ENCODE measurements at regions not wholly inside any gene's neighbourhood (a gene's known extent, or its start where the extent isn't known, plus 50 kb on each side); places are given as distances from the start of the nearest gene placed in this dataset.

DNA sequence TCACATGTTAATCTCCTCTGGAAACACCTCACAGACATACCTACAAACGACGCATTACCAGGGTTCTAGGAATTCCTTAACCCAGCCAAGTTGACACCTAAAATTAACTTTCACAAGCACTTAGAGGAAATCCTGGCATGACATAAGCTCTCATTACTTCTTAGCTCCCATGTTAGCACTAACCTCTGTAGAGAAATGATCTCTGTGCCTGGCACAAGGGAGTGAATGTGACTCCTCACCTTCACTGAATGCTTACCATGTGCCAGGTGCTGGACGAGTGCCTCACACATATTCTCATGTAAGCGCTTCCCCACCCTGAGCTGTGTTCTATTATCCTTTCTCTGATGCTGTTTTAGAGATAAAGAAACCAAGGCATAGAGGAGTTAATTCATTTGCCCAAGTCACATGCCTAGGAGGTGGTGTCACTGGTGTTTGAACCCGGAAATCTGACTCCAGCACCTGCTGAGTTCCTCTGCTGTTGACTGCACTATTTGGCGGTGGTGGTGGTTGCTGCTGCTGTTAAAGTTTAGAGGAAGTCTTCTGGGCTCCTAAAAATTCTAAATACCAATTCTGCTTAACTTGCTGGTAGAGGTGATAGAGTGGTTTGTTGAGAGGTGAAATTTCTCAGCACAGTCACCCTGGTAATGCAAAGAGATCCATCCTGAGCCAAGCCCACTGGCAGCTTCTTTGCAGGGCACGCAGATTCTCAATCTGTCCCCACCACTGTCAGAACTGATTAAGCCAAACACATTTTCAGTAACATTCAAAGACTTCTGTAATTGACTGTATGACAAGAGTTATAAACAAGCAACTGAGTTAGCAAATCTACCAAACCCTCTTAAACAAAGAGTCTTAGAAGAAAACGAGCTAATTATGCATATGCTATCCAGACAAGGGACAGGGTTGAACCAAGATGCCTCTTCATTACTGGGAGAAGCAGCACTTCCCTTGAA lies 200.3 kb downstream of the CMPK2 start:
- ATAC-seq (ENCODE audit: poor library complexity) (peak; percentile 53), DNase-seq (no peak)

GRCh38 chr2:6667326-6667725 lies 198.4 kb downstream of the CMPK2 start:
- intact Hi-C loops (cut with DNase I) = no loop called here
- ATAC-seq (ENCODE audit: poor library complexity) = no peak
- no peak for DNase-seq

More for the DNA sequence above, 200.3 kb downstream of the CMPK2 start:
- intact Hi-C loops (cut with DNase I) = no loop called here

GRCh38 chr2:6671913-6672312 lies 193.8 kb downstream of the CMPK2 start:
- DNase-seq (no peak), ATAC-seq (ENCODE audit: poor library complexity) (no peak)
- intact Hi-C loops (cut with DNase I) = no loop called here

- intact Hi-C loops (cut with DNase I) = no loop called here
- DNase-seq (no peak), ATAC-seq (ENCODE audit: poor library complexity) (no peak)
Measured at GRCh38 chr2:6674381-6674780, 191.3 kb downstream of the CMPK2 start.

DNA sequence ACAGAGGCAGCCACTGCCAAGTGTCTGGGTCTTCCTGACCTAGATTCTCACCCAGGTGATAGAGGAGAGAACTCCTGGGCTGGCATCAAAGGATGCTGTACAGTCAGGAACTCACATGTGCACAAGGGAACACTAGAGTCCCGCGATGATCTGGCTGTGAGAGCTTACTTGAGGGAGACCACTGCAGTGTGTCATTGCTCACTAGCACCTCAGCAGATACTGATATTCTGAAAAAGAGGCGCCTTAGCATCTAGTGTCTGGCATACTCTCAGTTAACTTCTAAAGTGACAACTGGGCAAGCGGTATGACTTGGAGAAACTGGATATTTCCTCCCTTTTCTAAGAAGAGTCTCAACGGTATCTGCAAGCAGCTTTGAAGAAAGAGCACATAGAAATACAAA lies 189.9 kb downstream of the CMPK2 start:
- intact Hi-C loops (cut with DNase I) = no loop called here
- no peak for ATAC-seq (ENCODE audit: poor library complexity)
- DNase-seq = no peak

- no peak for ATAC-seq (ENCODE audit: poor library complexity)
Measured at GRCh38 chr2:6676241-6676640, 189.5 kb downstream of the CMPK2 start.

GRCh38 chr2:6676776-6677175 lies 188.9 kb downstream of the CMPK2 start:
- no peak for DNase-seq
- intact Hi-C loops (cut with DNase I) = no loop called here
- ATAC-seq (ENCODE audit: poor library complexity) = no peak

More at GRCh38 chr2:6676241-6676640, 189.5 kb downstream of the CMPK2 start:
- intact Hi-C loops (cut with DNase I) = no loop called here
- no peak for DNase-seq

GRCh38 chr2:6679471-6679870 lies 186.2 kb downstream of the CMPK2 start:
- no peak for DNase-seq
- intact Hi-C loops (cut with DNase I) = no loop called here
- no peak for ATAC-seq (ENCODE audit: poor library complexity)

GRCh38 chr2:6683516-6683915 lies 182.2 kb downstream of the CMPK2 start:
- intact Hi-C loops (cut with DNase I) = no loop called here
- DNase-seq (no peak), ATAC-seq (ENCODE audit: poor library complexity) (no peak)

- intact Hi-C loops (cut with DNase I) = no loop called here
- no peak for DNase-seq
- ATAC-seq (ENCODE audit: poor library complexity) = no peak
Measured at GRCh38 chr2:6685447-6685846, 180.3 kb downstream of the CMPK2 start.

DNA sequence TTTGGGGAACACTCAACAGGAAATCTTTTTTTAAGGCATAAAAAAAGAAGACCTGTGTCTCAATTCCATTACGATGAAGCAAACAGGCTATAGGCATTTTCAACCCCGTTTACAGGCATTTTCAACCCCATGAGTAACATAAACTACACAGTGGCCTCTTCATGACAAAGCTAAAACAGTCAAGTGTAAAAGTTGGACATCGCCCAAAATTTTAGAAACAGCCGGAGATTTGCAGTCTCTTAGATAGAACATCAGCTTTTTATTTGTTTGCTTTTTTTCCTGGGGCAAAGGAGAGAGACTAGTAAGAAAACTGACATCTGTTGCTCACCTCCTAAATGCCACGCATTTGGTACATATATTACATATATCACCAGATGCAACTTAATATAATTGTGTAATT lies 173.7 kb downstream of the CMPK2 start:
- DNase-seq (no peak), ATAC-seq (ENCODE audit: poor library complexity) (no peak)
- intact Hi-C loops (cut with DNase I) = no loop called here

- DNase-seq = no peak
- ATAC-seq (ENCODE audit: poor library complexity) = peak; percentile 67
- intact Hi-C loops (cut with DNase I) = no loop called here
Measured at GRCh38 chr2:6692819-6693218, 172.9 kb downstream of the CMPK2 start.

GRCh38 chr2:6694555-6694954 lies 171.2 kb downstream of the CMPK2 start:
- ATAC-seq (ENCODE audit: poor library complexity) (peak; percentile 92), DNase-seq (peak; percentile 50)
- intact Hi-C loops (cut with DNase I) = no loop called here

DNA sequence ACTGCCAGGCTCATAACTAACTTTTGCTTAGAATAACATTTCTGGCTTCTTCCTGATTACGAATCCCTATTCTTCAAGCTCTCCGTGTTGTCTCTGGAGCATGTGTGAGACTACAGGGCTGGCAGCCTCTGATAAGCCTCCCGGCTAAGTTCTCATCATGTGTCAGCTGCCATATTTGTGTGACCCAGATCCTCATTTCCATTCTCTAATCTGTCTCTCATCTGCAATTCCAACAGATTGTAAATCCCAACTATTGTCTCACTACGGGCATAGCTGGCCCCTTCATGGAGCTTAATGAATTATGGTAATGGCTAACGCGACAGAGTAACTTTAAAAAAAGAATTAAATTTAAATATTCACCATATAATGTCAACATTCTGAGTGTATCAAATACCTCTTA lies 165.4 kb downstream of the CMPK2 start:
- intact Hi-C loops (cut with DNase I) = no loop called here
- ATAC-seq (ENCODE audit: poor library complexity) = no peak

DNA sequence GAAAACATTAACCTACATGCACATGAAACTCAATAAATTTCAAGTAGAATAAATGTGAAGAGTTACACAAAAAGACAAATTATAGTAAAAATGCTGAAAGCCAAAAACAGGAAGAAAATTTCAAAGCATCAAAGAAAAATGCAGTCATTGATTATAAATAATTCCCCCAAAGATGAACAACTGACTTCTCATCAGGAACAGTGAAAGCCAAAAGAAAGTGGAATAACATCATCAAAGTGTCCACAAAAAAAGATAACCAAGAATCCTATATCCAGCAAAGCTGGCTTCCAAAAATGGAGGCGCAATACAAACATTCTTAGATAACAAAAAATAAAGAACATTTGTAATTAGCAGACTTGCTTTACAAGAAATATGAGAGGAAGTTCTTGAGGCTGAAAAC lies 161.6 kb downstream of the CMPK2 start:
- ATAC-seq (ENCODE audit: poor library complexity) (no peak), DNase-seq (no peak)
- intact Hi-C loops (cut with DNase I) = no loop called here

More for the DNA sequence above, 165.4 kb downstream of the CMPK2 start:
- no peak for DNase-seq

- intact Hi-C loops (cut with DNase I) = no loop called here
- ATAC-seq (ENCODE audit: poor library complexity) (no peak), DNase-seq (no peak)
Measured at GRCh38 chr2:6721395-6721794, 144.3 kb downstream of the CMPK2 start.

GRCh38 chr2:6722574-6722973 lies 143.1 kb downstream of the CMPK2 start:
- DNase-seq (no peak), ATAC-seq (ENCODE audit: poor library complexity) (no peak)
- intact Hi-C loops (cut with DNase I) = no loop called here

GRCh38 chr2:6723865-6724604 lies 141.7 kb downstream of the CMPK2 start:
- intact Hi-C loops (cut with DNase I) = no loop called here
- DNase-seq = no peak
- no peak for ATAC-seq (ENCODE audit: poor library complexity)

- no peak for ATAC-seq (ENCODE audit: poor library complexity)
- intact Hi-C loops (cut with DNase I) = no loop called here
- no peak for DNase-seq
Measured at GRCh38 chr2:6724605-6725140, 141.0 kb downstream of the CMPK2 start.

- DNase-seq (no peak), ATAC-seq (ENCODE audit: poor library complexity) (no peak)
- intact Hi-C loops (cut with DNase I) = no loop called here
Measured at GRCh38 chr2:6728156-6728555, 137.6 kb downstream of the CMPK2 start.
